ENCODE measurements at regions not wholly inside any gene's neighbourhood (a gene's known extent, or its start where the extent isn't known, plus 50 kb on each side); places are given as distances from the start of the nearest gene placed in this dataset.
A peak's percentile ranks its signal among the peaks of the same experiment; 100 is the strongest.
"Not testable (repeated sequence)": the region's sequence is repeated elsewhere in the genome, so short reads cannot be mapped to it uniquely, and the experiment has no call there.

DNA sequence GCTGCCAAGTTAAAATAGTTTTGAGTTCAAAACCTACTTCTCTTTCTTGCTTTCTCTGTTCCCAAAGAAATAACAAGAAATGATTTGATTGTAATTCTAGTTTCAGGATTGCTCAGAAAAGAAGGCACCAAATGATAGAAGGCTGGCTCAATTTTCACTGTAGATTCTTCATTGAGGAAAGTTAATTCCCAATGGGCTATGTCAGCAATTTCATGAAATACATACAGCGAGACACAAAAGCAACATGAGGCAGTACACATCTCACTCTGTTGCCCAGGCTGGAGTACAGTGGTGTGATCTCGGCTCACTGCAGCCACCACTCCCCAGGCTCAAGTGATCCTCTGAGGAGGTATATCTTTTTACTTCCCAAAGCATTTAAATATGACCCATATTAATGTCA is 1659.9 kb upstream of the C9orf72 start:
- TF ChIP-seq POLR2A (IDR thresholded peaks at IDR 0.05; ENCODE audit: low read depth, low read length) = no peak
- DNase-seq (ENCODE audit: insufficient read length, low spot score) (no peak), FAIRE-seq (no peak)

DNA sequence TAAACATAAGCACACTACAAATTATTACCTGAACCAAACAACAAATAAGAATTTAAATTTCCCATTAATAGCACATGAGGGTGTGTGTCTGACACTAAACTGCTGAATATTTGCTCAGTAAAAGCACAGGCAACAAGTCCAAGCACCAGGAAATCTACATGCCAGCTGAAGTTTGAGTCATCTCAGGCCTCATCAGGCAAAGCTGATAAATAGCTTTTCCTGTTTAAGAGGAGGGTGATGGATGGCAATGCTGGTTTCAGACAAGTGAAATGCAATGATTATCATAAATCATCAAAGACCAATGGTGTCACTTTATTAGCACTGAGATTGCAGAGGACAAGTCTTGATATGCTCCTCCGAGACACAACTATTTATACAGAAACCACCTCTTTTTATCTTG is 1668.0 kb upstream of the C9orf72 start:
- FAIRE-seq (no peak), DNase-seq (ENCODE audit: insufficient read length, low spot score) (no peak)
- no peak for TF ChIP-seq POLR2A (IDR thresholded peaks at IDR 0.05; ENCODE audit: low read depth, low read length)

DNA sequence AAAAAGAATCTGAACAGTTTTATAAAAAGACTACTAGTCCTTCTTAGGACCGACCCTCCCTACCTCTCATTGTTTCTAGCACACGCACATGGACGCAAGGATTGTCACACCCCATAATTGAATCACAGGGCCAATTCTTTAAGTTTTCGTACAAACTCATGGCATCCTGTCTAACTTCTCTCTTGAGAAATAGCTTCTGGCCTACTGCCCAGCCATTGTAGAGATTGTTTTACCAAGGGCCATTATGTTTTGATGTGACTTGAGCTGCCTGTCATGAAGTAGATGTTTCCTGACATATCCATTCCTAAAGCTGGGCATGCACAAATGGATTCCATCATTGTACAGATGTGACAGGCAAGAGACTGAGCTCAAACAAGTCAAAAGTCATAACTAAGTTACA is 1672.1 kb upstream of the C9orf72 start:
- no peak for FAIRE-seq
- no peak for DNase-seq (ENCODE audit: insufficient read length, low spot score)
- TF ChIP-seq POLR2A (IDR thresholded peaks at IDR 0.05; ENCODE audit: low read depth, low read length) = no peak

DNA sequence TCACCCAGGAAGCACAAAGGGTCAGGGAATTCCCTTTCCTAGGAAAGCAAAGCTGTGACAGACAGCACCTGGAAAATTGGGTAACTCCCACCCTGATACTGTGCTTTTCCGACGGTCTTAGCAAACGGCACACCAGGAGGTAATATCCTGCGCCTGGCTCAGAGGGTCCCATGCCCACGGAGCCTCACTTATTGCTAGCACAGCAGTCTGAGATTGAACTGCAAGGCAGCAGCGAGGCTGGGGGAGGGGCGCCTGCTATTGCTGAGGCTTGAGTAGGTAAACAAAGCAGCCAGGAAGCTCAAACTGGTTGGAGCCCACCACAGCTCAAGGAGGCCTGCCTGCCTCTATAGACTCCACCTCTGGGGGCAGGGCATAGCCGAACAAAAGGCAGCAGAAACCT is 1697.1 kb upstream of the C9orf72 start:
- DNase-seq (ENCODE audit: insufficient read length, low spot score); FAIRE-seq: not testable (repeated sequence)

DNA sequence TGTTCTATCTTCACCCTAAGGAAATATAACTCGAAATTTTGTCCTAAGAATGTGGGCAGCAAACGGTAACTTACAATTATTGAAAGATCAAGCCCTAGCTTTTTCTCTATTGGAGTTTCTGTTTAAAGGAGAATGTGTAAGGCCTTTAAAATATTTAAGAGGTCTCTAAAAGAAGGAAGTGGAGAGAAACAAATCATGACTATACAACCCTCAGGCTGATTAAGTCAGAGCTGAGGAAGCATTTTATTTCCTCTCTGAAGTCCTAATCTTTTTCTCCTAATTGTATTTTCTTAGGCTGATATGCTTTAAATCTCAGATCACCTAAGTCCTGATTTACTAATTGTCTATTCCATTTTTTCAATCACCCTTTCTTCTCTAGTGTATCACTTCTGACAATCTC is 1708.8 kb upstream of the C9orf72 start:
- FAIRE-seq (no peak), DNase-seq (ENCODE audit: insufficient read length, low spot score) (no peak)
- TF ChIP-seq POLR2A (IDR thresholded peaks at IDR 0.05; ENCODE audit: low read depth, low read length) = no peak

DNA sequence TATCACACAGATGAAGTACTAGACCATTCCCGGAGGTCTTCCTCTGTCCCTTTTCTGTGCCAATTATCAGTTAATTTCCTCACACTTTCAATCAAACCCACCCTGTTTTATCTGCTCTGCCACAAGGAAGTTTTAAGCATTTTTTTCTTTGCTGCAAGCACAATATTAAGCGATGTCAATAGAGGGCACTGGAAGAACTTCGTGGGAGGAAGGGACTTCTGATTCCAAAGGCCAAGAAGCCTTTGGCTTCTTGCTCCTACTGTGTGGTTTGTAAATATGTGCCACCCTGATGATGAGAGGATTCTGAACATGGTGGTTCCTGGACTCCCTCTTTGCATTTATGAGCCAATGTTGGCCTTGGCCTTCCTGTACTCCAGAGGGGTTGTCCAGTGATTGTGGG is 1712.5 kb upstream of the C9orf72 start:
- no peak for FAIRE-seq

DNA sequence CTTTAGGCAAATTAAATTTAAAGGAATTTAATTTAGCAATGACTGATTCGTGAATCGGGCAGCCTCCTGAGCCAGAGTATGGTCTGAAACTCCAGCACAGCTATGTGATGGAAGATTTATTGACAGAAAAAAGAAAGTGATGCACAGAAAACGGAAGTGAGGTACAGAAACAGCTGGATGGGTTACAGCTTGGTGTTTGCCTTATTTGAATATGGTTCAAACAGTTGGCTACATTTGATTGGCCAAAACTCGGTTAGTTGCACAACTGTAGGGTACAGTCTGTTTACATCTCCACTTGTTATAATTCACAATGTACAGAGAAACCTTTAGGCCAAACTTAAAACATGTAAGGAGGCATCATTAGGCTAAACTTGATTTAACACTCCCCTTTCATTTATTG is 1716.1 kb upstream of the C9orf72 start:
- no peak for TF ChIP-seq POLR2A (IDR thresholded peaks at IDR 0.05; ENCODE audit: low read depth, low read length)
- no peak for DNase-seq (ENCODE audit: insufficient read length, low spot score)
- FAIRE-seq = peak; percentile 43

More for the DNA sequence above, 1712.5 kb upstream of the C9orf72 start:
- DNase-seq (ENCODE audit: insufficient read length, low spot score) = no peak
- TF ChIP-seq POLR2A (IDR thresholded peaks at IDR 0.05; ENCODE audit: low read depth, low read length) = no peak

DNA sequence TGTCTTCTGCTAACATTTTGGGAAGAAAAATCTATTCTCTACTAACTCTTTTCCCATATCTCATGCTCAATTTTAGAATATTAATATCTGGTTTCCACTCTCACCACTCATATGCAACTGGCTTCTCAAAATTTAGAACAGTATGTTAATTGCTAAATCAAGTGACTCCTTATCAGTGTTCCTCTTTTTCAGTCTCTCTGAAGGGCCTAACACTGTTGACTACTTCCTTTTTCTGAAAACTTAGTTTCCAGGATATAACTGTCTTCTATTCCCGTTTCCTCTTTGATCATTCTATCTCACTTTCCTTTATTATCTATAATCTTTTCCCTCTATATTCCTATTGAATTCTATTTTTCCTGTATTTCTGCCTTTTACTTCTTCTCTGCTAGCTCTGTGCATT is 1717.2 kb upstream of the C9orf72 start:
- TF ChIP-seq POLR2A (IDR thresholded peaks at IDR 0.05; ENCODE audit: low read depth, low read length) = no peak
- no peak for FAIRE-seq
- DNase-seq (ENCODE audit: insufficient read length, low spot score) = no peak

DNA sequence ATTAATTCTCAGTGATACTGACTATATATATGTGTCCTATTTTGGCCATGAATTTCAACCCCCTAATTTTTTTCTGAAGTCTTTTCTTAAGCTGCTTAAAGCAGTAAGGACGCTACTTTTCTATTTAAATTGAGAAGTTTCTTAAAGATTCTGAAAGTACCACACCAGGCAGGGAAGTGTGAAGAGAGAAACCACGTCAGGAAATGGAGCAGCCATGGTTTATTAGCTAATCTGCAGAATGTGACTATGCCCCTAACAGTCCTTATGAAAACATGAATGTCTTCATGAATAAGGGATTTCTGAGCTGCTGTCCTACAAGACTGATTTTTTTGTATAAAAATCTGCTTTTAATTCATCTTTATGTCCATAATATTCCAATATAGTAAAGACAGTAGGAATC is 1724.3 kb upstream of the C9orf72 start:
- no peak for DNase-seq (ENCODE audit: insufficient read length, low spot score)
- TF ChIP-seq POLR2A (IDR thresholded peaks at IDR 0.05; ENCODE audit: low read depth, low read length) = no peak
- FAIRE-seq = no peak

DNA sequence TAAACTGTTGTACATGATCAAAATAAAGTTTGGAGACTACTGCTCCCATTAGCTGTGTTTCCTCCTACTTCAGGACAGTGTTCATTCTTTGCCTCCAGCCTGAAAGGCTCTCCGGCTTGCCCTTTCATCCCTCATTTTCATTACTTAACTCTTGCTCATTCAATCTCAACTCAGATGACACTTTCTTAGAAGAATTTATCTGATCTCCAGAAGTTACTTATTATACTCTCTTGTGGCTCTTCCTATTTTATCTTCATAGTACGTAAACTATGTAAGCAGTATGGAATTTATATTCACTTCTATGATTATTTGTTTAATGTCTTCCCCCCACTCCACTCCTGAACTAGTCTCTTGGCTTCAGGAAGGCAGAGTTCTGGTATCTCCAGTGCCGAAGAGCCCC is 1737.9 kb upstream of the C9orf72 start:
- no peak for FAIRE-seq
- no peak for TF ChIP-seq POLR2A (IDR thresholded peaks at IDR 0.05; ENCODE audit: low read depth, low read length)
- no peak for DNase-seq (ENCODE audit: insufficient read length, low spot score)

DNA sequence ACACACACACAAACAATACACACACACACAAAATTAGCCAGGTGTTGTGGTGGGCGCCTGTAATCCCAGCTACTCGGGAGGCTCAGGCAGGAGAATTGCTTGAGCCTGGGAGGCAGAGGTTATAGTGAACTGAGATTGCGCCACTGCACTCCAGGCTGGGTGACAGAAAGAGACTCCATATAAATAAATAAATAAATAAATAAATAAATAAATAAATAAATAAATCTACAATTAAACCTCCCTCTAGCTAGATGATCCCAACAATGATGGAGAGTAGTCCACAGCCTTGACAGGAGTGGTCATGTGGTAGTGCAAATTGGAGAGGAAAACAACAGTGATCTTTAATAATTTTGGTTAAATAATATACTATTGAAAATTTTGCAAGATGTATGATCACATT is 1739.0 kb upstream of the C9orf72 start:
- no peak for TF ChIP-seq POLR2A (IDR thresholded peaks at IDR 0.05; ENCODE audit: low read depth, low read length)
- DNase-seq (ENCODE audit: insufficient read length, low spot score) (no peak), FAIRE-seq (no peak)

DNA sequence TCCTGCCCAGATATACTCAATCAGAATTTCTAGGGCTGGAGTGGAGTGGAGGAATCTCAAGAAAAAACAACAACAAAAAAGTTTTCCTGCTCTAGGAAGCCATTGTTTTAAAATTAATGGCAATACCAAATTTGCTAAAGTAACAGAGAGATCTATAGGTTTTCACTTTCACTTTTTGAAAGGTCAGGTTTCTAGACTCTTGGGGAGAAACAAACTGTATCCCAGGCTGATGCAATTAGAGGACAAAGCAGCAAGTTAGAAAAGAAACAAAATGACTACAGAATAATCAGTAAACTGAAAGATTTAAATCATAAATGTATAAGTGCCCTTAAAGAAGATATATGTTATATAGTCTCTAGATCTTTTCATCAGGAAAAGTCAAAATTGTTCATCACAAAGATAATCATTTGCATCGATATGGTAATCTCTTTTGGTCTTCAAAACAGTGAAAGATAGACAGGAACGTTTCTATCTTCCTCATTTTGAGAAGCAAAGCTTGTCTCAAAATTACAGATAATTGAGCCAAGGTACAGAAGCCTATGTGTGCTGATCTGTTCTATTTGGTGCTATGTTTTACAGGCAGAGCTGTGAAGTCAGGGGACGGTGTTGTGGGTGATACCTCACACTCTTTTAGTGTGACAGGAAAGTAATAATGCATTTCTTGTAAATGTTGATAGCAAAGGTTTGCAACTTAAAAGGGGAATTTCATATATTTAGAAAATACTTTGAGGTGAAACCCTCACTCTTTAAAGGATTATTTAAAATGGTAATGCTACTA is 1746.6 kb upstream of the C9orf72 start:
- DNase-seq (ENCODE audit: insufficient read length, low spot score) (no peak), FAIRE-seq (peak; percentile 20)
- no peak for TF ChIP-seq POLR2A (IDR thresholded peaks at IDR 0.05; ENCODE audit: low read depth, low read length)

DNA sequence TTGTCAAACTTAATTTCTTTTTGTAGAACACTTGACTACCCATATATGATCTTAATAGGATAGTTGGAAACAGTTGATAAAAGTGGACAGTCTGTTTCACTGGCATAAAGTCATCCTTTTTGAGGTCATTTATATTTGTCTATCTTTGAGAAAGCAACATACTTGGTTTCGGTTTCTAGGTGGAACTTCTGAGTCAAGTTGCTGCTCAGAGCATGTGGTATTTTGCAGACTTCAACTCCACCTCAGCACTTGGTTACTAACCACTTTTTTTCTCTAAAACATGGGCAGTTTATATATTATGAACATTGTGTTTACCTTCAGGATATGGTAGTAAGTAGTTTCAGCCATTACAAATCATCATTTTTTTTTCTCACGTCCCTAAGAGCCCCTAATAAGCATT is 1749.0 kb upstream of the C9orf72 start:
- FAIRE-seq = no peak
- no peak for TF ChIP-seq POLR2A (IDR thresholded peaks at IDR 0.05; ENCODE audit: low read depth, low read length)
- no peak for DNase-seq (ENCODE audit: insufficient read length, low spot score)

DNA sequence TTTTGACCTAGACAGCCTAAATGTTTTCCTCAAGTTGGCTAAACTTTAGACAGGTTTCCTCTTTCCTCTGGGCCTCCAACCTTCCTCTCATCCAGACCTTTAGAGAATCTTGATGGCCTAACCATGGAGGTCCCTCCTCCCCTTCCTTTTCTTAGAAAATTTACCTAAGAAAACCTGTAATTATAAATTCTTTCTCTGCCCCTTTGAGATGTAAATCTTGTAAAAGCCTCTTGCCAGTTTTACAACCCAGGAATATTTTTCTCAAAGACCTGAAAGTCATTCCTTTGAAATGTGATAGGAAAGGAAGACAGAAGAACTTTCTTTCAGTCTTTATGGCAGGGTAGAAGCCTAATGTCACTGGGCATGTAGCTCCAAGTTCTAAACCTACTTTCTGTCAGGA is 1752.6 kb upstream of the C9orf72 start:
- FAIRE-seq (no peak), DNase-seq (ENCODE audit: insufficient read length, low spot score) (no peak)
- TF ChIP-seq POLR2A (IDR thresholded peaks at IDR 0.05; ENCODE audit: low read depth, low read length) = no peak

DNA sequence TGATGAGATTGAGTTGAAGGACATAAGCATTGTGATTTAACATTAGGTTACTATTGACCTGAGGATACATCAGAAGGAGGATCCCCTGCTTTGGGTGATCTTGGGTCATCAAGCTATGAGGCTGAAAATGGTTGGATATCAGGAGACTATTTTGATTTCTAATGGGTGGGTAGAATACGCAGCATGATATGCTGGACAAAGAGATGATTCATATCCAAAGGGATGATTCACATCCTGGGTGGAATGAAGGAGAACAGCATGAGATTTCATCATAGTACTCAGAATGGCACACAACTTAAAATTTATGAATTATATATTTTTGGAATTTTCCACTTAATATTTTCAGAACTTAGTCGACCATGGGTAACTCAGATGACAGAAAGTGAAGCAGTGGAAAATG is 1759.5 kb upstream of the C9orf72 start:
- FAIRE-seq = peak; percentile 96
- DNase-seq (ENCODE audit: insufficient read length, low spot score) = no peak
- no peak for TF ChIP-seq POLR2A (IDR thresholded peaks at IDR 0.05; ENCODE audit: low read depth, low read length)

DNA sequence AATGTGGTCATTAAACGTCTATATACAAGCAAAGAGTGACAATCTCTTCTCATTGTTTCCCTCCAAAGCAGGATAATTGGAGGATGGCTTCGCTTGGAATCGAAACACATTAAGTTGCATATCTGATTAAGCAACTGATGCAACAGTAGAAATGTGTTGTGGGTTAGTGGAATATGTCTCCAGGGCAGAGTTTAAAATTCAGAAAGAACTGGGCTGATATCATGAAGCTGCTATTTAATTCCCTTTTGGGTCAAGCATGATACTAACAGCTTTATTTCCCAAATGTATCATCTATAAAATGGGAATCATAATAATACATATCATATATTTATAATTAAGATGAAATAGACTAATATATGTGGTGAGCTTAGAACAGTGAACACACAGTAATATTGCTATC is 1763.0 kb upstream of the C9orf72 start:
- FAIRE-seq = no peak

More for the DNA sequence above, 1763.0 kb upstream of the C9orf72 start:
- TF ChIP-seq POLR2A (IDR thresholded peaks at IDR 0.05; ENCODE audit: low read depth, low read length) = no peak
- DNase-seq (ENCODE audit: insufficient read length, low spot score) = no peak

Measured in H54 (cell line).